ENCODE measurements at regions not wholly inside any gene's neighbourhood (a gene's known extent, or its start where the extent isn't known, plus 50 kb on each side); places are given as distances from the start of the nearest gene placed in this dataset.
"Not testable (repeated sequence)": the region's sequence is repeated elsewhere in the genome, so short reads cannot be mapped to it uniquely, and the experiment has no call there.

DNA sequence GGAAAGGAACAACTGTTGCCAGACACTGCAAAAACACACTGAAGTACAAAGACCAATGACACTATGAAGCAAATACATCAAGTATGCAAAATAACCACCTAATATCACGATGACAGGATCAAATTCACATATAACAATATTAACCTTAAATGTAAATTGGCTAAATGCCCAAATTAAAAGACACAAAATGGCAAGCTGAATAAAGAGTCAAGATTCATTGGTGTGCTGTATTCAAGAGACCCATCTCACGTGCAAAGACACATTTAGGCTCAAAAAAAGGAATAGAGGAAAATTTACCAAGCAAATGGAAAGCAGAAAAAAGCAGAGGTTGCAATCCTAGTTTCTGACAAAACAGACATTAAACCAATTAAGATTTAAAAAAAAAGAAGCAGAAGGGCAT, 61.8 kb upstream of the VCAN start:
- H3K9me3 ChIP-seq; POLR2A ChIA-PET; H3K27ac ChIP-seq; ATAC-seq; H3K4me1 ChIP-seq; H3K4me2 ChIP-seq; FAIRE-seq; H3K4me3 ChIP-seq; DNase-seq (ENCODE audit: low read depth in 1 of 2, low spot score in 1 of 2): not testable (repeated sequence)
- CTCF ChIA-PET = interaction anchor here (0.8 kb wide), 1 partner anchor 20 kb away, joined by 3 read pairs; no protein-coding TSS in a partner anchor
- 13% methylated on average over 2 of the region's 2 CpGs for WGBS (ENCODE audit: missing lambda C conversion rate)

DNA sequence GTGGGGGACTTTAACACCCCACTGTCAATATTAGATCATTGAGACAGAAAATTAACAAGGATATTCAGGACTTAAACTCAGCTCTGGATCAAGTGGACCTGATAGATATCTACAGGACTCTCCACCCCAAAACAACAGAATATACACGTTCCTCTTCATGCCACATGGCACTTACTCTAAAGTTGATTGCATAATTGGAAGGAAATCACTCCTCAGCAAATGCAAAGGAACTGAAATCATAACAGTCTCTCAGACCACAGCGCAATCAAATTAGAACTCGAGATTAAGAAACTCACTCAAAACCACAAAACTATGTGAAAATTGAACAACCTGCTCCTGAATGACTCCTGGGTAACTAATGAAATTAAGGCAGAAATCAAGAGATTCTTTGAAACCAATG, 61.2 kb upstream of the VCAN start:
- H3K4me1 ChIP-seq; CTCF ChIA-PET; H3K27ac ChIP-seq; H3K4me3 ChIP-seq; H3K9me3 ChIP-seq; DNase-seq (ENCODE audit: low read depth in 1 of 2, low spot score in 1 of 2); ATAC-seq; H3K4me2 ChIP-seq; FAIRE-seq; POLR2A ChIA-PET: not testable (repeated sequence)
- WGBS (ENCODE audit: missing lambda C conversion rate) = 33% methylated on average over 3 of the region's 3 CpGs

DNA sequence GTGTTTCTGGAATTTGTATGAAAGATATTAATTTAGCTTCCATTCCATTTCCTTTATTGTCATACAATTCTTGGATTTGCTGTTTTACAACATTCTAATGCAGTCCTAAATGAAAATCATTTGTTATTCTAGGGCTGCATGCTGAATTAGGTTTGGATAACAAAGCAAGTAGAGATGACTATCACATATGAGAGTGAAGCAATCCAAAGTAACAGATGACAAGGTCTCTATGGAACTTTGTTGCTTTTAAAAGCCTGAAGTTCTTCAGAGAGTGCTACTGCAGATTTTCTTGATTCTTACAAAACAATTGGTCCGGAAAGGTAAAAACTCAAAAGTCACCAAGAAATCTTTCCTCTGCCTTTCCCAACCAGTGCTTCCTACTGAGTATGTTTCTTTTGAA, 56.9 kb upstream of the VCAN start:
- POLR2A ChIA-PET = no interaction called here
- no peak overlapping the region for H3K4me3 ChIP-seq
- FAIRE-seq = no peak
- no peak overlapping the region for H3K4me2 ChIP-seq
- H3K27ac ChIP-seq = no peak overlapping the region
- TF ChIP-seq, protein P1, sequence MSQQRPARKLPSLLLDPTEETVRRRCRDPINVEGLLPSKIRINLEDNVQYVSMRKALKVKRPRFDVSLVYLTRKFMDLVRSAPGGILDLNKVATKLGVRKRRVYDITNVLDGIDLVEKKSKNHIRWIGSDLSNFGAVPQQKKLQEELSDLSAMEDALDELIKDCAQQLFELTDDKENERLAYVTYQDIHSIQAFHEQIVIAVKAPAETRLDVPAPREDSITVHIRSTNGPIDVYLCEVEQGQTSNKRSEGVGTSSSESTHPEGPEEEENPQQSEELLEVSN (IDR thresholded peaks at IDR 0.05; ENCODE audit: borderline replicate concordance, low read depth) = no peak
- TF ChIP-seq CHD2 (IDR thresholded peaks at IDR 0.05; ENCODE audit: low read length, partially characterized antibody) = no peak
- TF ChIP-seq ESRRA (IDR thresholded peaks at IDR 0.05; ENCODE audit: borderline replicate concordance, low read length) = no peak
- TF ChIP-seq ZFP36 (IDR thresholded peaks at IDR 0.05; ENCODE audit: borderline replicate concordance, partially characterized antibody) = no peak
- TF ChIP-seq ZC3H11A (IDR thresholded peaks at IDR 0.05) = no peak
- 0 out of 3 replicates have a peak, but pooled peaks cover 3% of the 10 kb centered on the region for H3K9me3 ChIP-seq
- no peak for DNase-seq (ENCODE audit: low read depth in 1 of 2, low spot score in 1 of 2)
- WGBS (ENCODE audit: missing lambda C conversion rate) = 96% methylated on average over 1 of the region's 1 CpG
- CTCF ChIA-PET = no interaction called here
- ATAC-seq = no peak
- H3K4me1 ChIP-seq = no peaks in the 10 kb centered on the region

DNA sequence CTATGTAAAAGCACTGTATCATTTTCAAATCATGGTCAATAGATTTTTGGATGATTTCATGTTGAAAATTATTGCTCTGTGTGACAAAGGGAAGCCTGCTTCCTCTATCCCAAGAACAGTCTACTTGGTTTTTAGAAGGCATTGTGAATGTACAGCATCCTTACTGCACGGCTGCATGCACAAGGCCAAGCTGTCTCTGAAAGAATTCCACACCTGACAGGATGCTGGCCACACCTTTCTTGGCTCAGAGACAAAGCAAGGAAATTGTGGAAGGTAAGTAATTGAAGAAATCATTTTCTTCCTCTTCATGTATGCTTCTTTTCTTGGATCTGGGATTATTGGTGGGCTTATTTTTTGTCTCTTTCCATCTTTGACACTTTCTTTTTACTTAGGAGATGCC, 53.7 kb upstream of the VCAN start:
- no peak overlapping the region for H3K4me2 ChIP-seq
- no peak for FAIRE-seq
- no peak for DNase-seq (ENCODE audit: low read depth in 1 of 2, low spot score in 1 of 2)
- ChIA-PET POLR2A (no interaction called here), CTCF (no interaction called here)
- H3K27ac ChIP-seq = no peak overlapping the region
- ATAC-seq = no peak
- whole genome bisulfite sequencing (ENCODE audit: missing lambda C conversion rate) = 59% methylated on average over 1 of the region's 1 CpG
- no peaks in the 10 kb centered on the region for H3K9me3 ChIP-seq
- H3K4me3 ChIP-seq = no peak overlapping the region
- no peaks in the 10 kb centered on the region for H3K4me1 ChIP-seq
- TF ChIP-seq CHD2 (IDR thresholded peaks at IDR 0.05; ENCODE audit: low read length, partially characterized antibody) (no peak), ZSCAN20 (CRISPR knock-in tag; IDR thresholded peaks at IDR 0.05) (no peak), HEYL (CRISPR knock-in tag; IDR thresholded peaks at IDR 0.05) (no peak), PHF8 (IDR thresholded peaks at IDR 0.05; ENCODE audit: borderline replicate concordance, low read depth) (no peak)
- TF ChIP-seq, protein P2, sequence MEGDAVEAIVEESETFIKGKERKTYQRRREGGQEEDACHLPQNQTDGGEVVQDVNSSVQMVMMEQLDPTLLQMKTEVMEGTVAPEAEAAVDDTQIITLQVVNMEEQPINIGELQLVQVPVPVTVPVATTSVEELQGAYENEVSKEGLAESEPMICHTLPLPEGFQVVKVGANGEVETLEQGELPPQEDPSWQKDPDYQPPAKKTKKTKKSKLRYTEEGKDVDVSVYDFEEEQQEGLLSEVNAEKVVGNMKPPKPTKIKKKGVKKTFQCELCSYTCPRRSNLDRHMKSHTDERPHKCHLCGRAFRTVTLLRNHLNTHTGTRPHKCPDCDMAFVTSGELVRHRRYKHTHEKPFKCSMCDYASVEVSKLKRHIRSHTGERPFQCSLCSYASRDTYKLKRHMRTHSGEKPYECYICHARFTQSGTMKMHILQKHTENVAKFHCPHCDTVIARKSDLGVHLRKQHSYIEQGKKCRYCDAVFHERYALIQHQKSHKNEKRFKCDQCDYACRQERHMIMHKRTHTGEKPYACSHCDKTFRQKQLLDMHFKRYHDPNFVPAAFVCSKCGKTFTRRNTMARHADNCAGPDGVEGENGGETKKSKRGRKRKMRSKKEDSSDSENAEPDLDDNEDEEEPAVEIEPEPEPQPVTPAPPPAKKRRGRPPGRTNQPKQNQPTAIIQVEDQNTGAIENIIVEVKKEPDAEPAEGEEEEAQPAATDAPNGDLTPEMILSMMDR (IDR thresholded peaks at IDR 0.05) = no peak

DNA sequence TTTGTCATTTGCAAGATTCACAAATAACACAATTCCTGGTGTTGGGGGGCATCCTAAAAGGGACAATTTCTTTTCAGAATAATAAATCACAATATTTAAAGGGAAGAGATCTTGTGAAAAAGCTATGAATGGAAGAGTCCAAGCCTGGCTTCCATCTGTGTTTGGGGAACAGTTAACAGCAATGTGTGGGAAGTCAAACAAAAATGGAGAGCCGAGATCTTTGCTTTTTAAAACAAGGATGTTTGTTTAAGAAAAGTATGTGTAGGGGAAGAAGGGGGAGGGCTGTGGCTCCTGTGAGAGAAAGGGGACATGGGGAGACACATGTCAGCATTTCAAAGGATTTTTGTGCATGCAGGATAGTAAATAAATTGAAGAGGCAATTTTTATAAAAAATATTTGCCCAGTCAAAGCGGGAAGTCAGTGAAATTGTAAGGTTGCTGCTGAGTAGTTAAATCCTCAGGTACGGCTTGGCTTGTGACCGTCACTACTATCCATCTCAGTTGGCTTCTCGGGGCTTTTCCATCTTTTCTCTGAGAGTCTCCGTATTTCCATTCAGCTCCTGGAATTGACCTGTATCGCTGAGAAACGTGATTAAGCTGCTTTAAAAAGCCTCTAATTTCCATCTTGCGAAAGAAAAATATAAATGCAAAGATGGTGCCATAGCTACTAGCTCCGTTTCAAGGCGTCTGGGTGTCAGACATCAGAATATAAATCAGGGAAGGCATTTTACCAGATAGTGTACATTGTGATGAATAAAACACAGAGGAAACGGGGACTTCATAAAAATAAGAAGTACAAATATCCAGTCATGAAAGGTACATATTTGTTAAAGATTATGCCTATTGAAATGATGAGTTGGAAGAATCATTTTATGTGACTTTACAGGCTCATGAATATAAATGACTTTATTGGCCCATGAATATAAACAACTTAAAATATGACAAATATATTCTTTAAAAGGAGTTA, 52.9 kb upstream of the VCAN start:
- H3K9me3 ChIP-seq = no peaks in the 10 kb centered on the region
- FAIRE-seq (no peak), ATAC-seq (no peak), DNase-seq (ENCODE audit: low read depth in 1 of 2, low spot score in 1 of 2) (no peak)
- H3K27ac ChIP-seq = no peak overlapping the region
- CTCF ChIA-PET = no interaction called here
- POLR2A ChIA-PET = no interaction called here
- H3K4me1 ChIP-seq = no peaks in the 10 kb centered on the region
- WGBS (ENCODE audit: missing lambda C conversion rate) = 52% methylated on average over 12 of the region's 12 CpGs
- no peak overlapping the region for H3K4me2 ChIP-seq
- no peak overlapping the region for H3K4me3 ChIP-seq
- TF ChIP-seq FOSL2 (IDR thresholded peaks at IDR 0.05) = no peak
- no peak for TF ChIP-seq FOSL2 (CRISPR knock-in tag; IDR thresholded peaks at IDR 0.05)
- no peak for TF ChIP-seq MAZ (IDR thresholded peaks at IDR 0.05; ENCODE audit: borderline replicate concordance, low read depth, low read length)
- TF ChIP-seq, protein P3, sequence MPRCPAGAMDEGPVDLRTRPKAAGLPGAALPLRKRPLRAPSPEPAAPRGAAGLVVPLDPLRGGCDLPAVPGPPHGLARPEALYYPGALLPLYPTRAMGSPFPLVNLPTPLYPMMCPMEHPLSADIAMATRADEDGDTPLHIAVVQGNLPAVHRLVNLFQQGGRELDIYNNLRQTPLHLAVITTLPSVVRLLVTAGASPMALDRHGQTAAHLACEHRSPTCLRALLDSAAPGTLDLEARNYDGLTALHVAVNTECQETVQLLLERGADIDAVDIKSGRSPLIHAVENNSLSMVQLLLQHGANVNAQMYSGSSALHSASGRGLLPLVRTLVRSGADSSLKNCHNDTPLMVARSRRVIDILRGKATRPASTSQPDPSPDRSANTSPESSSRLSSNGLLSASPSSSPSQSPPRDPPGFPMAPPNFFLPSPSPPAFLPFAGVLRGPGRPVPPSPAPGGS (IDR thresholded peaks at IDR 0.05) = no peak
- no peak for TF ChIP-seq EHF (CRISPR knock-in tag; IDR thresholded peaks at IDR 0.05)
- TF ChIP-seq SMC3 (IDR thresholded peaks at IDR 0.05) = no peak
- no peak for TF ChIP-seq PHF8 (IDR thresholded peaks at IDR 0.05; ENCODE audit: borderline replicate concordance, low read depth)
- TF ChIP-seq CHD4 (IDR thresholded peaks at IDR 0.05; ENCODE audit: borderline replicate concordance) = no peak
- TF ChIP-seq KDM5A (IDR thresholded peaks at IDR 0.05) = no peak
- no peak for TF ChIP-seq RARB (CRISPR knock-in tag; IDR thresholded peaks at IDR 0.05)
- TF ChIP-seq HOXB13 (CRISPR knock-in tag; IDR thresholded peaks at IDR 0.05; ENCODE audit: low read depth) = no peak
- TF ChIP-seq, protein P4, sequence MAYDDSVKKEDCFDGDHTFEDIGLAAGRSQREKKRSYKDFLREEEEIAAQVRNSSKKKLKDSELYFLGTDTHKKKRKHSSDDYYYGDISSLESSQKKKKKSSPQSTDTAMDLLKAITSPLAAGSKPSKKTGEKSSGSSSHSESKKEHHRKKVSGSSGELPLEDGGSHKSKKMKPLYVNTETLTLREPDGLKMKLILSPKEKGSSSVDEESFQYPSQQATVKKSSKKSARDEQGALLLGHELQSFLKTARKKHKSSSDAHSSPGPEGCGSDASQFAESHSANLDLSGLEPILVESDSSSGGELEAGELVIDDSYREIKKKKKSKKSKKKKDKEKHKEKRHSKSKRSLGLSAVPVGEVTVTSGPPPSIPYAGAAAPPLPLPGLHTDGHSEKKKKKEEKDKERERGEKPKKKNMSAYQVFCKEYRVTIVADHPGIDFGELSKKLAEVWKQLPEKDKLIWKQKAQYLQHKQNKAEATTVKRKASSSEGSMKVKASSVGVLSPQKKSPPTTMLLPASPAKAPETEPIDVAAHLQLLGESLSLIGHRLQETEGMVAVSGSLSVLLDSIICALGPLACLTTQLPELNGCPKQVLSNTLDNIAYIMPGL (CRISPR knock-in tag; IDR thresholded peaks at IDR 0.05; ENCODE audit: borderline replicate concordance) = no peak
- TF ChIP-seq POLR2AphosphoS2 (conservative IDR thresholded peaks at IDR 0.05; ENCODE audit: low read length) = no peak
